ENCODE measurements at regions not wholly inside any gene's neighbourhood (a gene's known extent, or its start where the extent isn't known, plus 50 kb on each side); places are given as distances from the start of the nearest gene placed in this dataset.

- no peak for TF ChIP-seq CTCF (conservative IDR thresholded peaks at IDR 0.05; ENCODE audit: low read depth, low read length)
- H3K4me3 ChIP-seq (ENCODE audit: low read depth, low read length) = no peak overlapping the region
- no peak for DNase-seq (ENCODE audit: low read depth)
These were observed 285.4 kb upstream of the MKI67 start for GRCh38 chr10:128411643-128412042.

DNA sequence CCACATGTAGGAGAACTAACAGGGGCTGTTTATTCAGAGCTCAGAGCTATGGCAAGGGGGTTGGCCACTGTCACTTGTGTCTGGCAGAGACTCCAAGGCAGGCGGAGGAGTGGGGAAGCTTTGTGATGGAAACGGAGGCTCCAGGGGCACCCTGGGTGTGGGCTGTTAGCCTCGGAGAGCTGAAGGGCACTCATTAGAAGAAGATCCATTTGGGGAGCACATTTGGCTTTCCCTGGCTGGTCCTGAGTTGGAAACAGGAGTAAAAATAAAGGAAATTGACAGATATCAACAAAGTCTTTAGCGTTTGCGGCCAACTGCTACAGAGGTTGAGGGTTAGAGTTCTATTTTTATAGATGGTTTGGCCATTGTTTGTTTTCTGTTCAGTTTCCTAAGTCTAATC is 288.3 kb upstream of the MKI67 start:
- no peak for TF ChIP-seq CTCF (conservative IDR thresholded peaks at IDR 0.05; ENCODE audit: low read depth, low read length)
- H3K4me3 ChIP-seq (ENCODE audit: low read depth, low read length) = no peak overlapping the region
- DNase-seq (ENCODE audit: low read depth) = no peak

GRCh38 chr10:128416231-128416630 is 290.0 kb upstream of the MKI67 start:
- no peak for TF ChIP-seq CTCF (conservative IDR thresholded peaks at IDR 0.05; ENCODE audit: low read depth, low read length)
- no peak for DNase-seq (ENCODE audit: low read depth)
- H3K4me3 ChIP-seq (ENCODE audit: low read depth, low read length) = no peak overlapping the region

- DNase-seq (ENCODE audit: low read depth) = no peak
- H3K4me3 ChIP-seq (ENCODE audit: low read depth, low read length) = no peak overlapping the region
- no peak for TF ChIP-seq CTCF (conservative IDR thresholded peaks at IDR 0.05; ENCODE audit: low read depth, low read length)
These were observed 291.6 kb upstream of the MKI67 start for GRCh38 chr10:128417826-128418225.

- TF ChIP-seq CTCF (conservative IDR thresholded peaks at IDR 0.05; ENCODE audit: low read depth, low read length) = no peak
- H3K4me3 ChIP-seq (ENCODE audit: low read depth, low read length) = no peak overlapping the region
- no peak for DNase-seq (ENCODE audit: low read depth)
These were observed 292.6 kb upstream of the MKI67 start for GRCh38 chr10:128418819-128419218.

- no peak for TF ChIP-seq CTCF (conservative IDR thresholded peaks at IDR 0.05; ENCODE audit: low read depth, low read length)
- H3K4me3 ChIP-seq (ENCODE audit: low read depth, low read length) = no peak overlapping the region
- DNase-seq (ENCODE audit: low read depth) = no peak
These were observed 293.3 kb upstream of the MKI67 start for GRCh38 chr10:128419466-128420019.

- no peak overlapping the region for H3K4me3 ChIP-seq (ENCODE audit: low read depth, low read length)
- no peak for TF ChIP-seq CTCF (conservative IDR thresholded peaks at IDR 0.05; ENCODE audit: low read depth, low read length)
- DNase-seq (ENCODE audit: low read depth) = no peak
These were observed 294.4 kb upstream of the MKI67 start for GRCh38 chr10:128420623-128421022.
